ENCODE measurements at regions not wholly inside any gene's neighbourhood (a gene's known extent, or its start where the extent isn't known, plus 50 kb on each side); places are given as distances from the start of the nearest gene placed in this dataset.

DNA sequence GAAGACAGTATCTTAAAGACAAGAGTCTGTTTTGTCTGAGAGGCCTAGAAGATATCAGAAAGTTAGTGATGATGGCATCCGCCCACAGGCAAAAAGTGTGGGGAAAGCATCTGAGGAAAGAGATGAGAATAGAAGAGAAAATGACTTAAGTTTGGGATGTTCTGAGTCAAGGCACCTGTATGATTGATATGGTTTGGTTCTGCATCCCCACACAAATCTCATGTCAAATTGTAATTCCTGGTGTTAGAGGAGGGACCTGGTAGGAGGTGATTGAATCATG is 568.2 kb upstream of the MGMT start:
- TF ChIP-seq, protein P1, sequence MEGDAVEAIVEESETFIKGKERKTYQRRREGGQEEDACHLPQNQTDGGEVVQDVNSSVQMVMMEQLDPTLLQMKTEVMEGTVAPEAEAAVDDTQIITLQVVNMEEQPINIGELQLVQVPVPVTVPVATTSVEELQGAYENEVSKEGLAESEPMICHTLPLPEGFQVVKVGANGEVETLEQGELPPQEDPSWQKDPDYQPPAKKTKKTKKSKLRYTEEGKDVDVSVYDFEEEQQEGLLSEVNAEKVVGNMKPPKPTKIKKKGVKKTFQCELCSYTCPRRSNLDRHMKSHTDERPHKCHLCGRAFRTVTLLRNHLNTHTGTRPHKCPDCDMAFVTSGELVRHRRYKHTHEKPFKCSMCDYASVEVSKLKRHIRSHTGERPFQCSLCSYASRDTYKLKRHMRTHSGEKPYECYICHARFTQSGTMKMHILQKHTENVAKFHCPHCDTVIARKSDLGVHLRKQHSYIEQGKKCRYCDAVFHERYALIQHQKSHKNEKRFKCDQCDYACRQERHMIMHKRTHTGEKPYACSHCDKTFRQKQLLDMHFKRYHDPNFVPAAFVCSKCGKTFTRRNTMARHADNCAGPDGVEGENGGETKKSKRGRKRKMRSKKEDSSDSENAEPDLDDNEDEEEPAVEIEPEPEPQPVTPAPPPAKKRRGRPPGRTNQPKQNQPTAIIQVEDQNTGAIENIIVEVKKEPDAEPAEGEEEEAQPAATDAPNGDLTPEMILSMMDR (IDR thresholded peaks at IDR 0.05), result no peak
- TF ChIP-seq TCF12 (IDR thresholded peaks at IDR 0.05) (no peak), EZH2phosphoT487 (IDR thresholded peaks at IDR 0.05; ENCODE audit: borderline replicate concordance, low read depth) (no peak), POLR2AphosphoS5 (IDR thresholded peaks at IDR 0.05; ENCODE audit: low read depth, low read length) (no peak)
- TF ChIP-seq, protein P2, sequence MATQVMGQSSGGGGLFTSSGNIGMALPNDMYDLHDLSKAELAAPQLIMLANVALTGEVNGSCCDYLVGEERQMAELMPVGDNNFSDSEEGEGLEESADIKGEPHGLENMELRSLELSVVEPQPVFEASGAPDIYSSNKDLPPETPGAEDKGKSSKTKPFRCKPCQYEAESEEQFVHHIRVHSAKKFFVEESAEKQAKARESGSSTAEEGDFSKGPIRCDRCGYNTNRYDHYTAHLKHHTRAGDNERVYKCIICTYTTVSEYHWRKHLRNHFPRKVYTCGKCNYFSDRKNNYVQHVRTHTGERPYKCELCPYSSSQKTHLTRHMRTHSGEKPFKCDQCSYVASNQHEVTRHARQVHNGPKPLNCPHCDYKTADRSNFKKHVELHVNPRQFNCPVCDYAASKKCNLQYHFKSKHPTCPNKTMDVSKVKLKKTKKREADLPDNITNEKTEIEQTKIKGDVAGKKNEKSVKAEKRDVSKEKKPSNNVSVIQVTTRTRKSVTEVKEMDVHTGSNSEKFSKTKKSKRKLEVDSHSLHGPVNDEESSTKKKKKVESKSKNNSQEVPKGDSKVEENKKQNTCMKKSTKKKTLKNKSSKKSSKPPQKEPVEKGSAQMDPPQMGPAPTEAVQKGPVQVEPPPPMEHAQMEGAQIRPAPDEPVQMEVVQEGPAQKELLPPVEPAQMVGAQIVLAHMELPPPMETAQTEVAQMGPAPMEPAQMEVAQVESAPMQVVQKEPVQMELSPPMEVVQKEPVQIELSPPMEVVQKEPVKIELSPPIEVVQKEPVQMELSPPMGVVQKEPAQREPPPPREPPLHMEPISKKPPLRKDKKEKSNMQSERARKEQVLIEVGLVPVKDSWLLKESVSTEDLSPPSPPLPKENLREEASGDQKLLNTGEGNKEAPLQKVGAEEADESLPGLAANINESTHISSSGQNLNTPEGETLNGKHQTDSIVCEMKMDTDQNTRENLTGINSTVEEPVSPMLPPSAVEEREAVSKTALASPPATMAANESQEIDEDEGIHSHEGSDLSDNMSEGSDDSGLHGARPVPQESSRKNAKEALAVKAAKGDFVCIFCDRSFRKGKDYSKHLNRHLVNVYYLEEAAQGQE (IDR thresholded peaks at IDR 0.05; ENCODE audit: low read depth, low read length), result no peak
- TF ChIP-seq, protein P3, sequence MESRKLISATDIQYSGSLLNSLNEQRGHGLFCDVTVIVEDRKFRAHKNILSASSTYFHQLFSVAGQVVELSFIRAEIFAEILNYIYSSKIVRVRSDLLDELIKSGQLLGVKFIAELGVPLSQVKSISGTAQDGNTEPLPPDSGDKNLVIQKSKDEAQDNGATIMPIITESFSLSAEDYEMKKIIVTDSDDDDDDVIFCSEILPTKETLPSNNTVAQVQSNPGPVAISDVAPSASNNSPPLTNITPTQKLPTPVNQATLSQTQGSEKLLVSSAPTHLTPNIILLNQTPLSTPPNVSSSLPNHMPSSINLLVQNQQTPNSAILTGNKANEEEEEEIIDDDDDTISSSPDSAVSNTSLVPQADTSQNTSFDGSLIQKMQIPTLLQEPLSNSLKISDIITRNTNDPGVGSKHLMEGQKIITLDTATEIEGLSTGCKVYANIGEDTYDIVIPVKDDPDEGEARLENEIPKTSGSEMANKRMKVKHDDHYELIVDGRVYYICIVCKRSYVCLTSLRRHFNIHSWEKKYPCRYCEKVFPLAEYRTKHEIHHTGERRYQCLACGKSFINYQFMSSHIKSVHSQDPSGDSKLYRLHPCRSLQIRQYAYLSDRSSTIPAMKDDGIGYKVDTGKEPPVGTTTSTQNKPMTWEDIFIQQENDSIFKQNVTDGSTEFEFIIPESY (IDR thresholded peaks at IDR 0.05; ENCODE audit: borderline replicate concordance, low read depth), result no peak
- TF ChIP-seq, protein P4, sequence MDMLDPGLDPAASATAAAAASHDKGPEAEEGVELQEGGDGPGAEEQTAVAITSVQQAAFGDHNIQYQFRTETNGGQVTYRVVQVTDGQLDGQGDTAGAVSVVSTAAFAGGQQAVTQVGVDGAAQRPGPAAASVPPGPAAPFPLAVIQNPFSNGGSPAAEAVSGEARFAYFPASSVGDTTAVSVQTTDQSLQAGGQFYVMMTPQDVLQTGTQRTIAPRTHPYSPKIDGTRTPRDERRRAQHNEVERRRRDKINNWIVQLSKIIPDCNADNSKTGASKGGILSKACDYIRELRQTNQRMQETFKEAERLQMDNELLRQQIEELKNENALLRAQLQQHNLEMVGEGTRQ (IDR thresholded peaks at IDR 0.05; ENCODE audit: borderline replicate concordance, low read depth, low read length), result no peak
